Keratinocyte (primary cell): ENCODE measurements at regions not wholly inside any gene's neighbourhood (a gene's known extent, or its start where the extent isn't known, plus 50 kb on each side); places are given as distances from the start of the nearest gene placed in this dataset.

ENCODE experiments used
- DNase-seq: peaks from one replicate; pipeline ENCODE4 v3.0.0-alpha.2; 2011; ENCODE audit warnings: low read depth, missing footprints, low spot score
- FAIRE-seq: peaks from 2 replicates; lab custom pipeline; 2011; peaks lifted over from hg19 to GRCh38; lab: Jason Lieb, UNC
- H2AFZ ChIP-seq: 2 replicates; pipeline ENCODE4 v1.6.0; 2012; ENCODE audit warnings: low read length, control low read depth, inconsistent platforms; ENCODE audit not compliant: control insufficient read depth
- H3K27ac ChIP-seq: 2 replicates; pipeline ENCODE4 v1.5.1; 2011; ENCODE audit warnings: low read length; ENCODE audit not compliant: control insufficient read depth, insufficient read depth
- H3K27me3 ChIP-seq: 3 replicates; pipeline ENCODE4 v1.6.0; 2011; ENCODE audit warnings: low read length; ENCODE audit not compliant: control insufficient read depth, insufficient read depth; ENCODE audit errors: extremely low read depth
- H3K36me3 ChIP-seq, 2 experiments: 2 replicates in 1 of 2; 3 replicates in 1 of 2; pipeline ENCODE4 v1.5.1; 2011; ENCODE audit warnings: low read length in 2 of 2, mild to moderate bottlenecking in 1 of 2; ENCODE audit not compliant: control insufficient read depth in 2 of 2, insufficient read depth in 2 of 2; ENCODE audit errors: extremely low read depth in 1 of 2
- H3K4me1 ChIP-seq: 3 replicates; pipeline ENCODE4 v1.5.1; 2011; ENCODE audit warnings: low read length; ENCODE audit not compliant: control insufficient read depth, insufficient read depth; ENCODE audit errors: extremely low read depth
- H3K4me2 ChIP-seq: 3 replicates; pipeline ENCODE4 v1.6.0; 2011; ENCODE audit warnings: low read depth, low read length; ENCODE audit not compliant: control insufficient read depth, insufficient read depth; ENCODE audit errors: extremely low read depth
- H3K4me3 ChIP-seq, 3 experiments: fragments of 200-600 bp in 1 of 3; sonication (generic) in 1 of 3; 2 replicates in 2 of 3; 3 replicates in 1 of 3; pipeline ENCODE4 v1.5.1; 2011 to 2016; ENCODE audit warnings: low read length in 3 of 3, mild to moderate bottlenecking in 3 of 3, control low read depth in 2 of 3, inconsistent platforms in 1 of 3, low read depth in 1 of 3, mixed read lengths in 1 of 3, mixed run types in 1 of 3, moderate library complexity in 1 of 3; ENCODE audit not compliant: control insufficient read depth in 2 of 3, insufficient read depth in 2 of 3; ENCODE audit errors: extremely low read depth in 1 of 3
- H3K79me2 ChIP-seq: 2 replicates; pipeline ENCODE4 v1.6.0; 2012; ENCODE audit warnings: low read length; ENCODE audit not compliant: control insufficient read depth, insufficient read depth
- H3K9ac ChIP-seq: 3 replicates; pipeline ENCODE4 v1.6.0; 2011; ENCODE audit warnings: low read length; ENCODE audit not compliant: control insufficient read depth, insufficient read depth; ENCODE audit errors: extremely low read depth
- H3K9me1 ChIP-seq: 3 replicates; pipeline ENCODE4 v1.6.0; 2011; ENCODE audit warnings: low read length; ENCODE audit not compliant: control insufficient read depth, insufficient read depth; ENCODE audit errors: extremely low read depth
- H3K9me3 ChIP-seq: 2 replicates; pipeline ENCODE4 v1.5.1; 2012; ENCODE audit warnings: low read depth, low read length; ENCODE audit not compliant: control insufficient read depth
- H4K20me1 ChIP-seq: 3 replicates; pipeline ENCODE4 v1.6.0; 2011; ENCODE audit warnings: low read length; ENCODE audit not compliant: control insufficient read depth, insufficient read depth; ENCODE audit errors: extremely low read depth
- CTCF ChIP-seq, 3 experiments: IDR thresholded peaks in 1 of 3; conservative IDR thresholded peaks in 1 of 3; optimal IDR thresholded peaks in 1 of 3; 2 replicates in 2 of 3; 3 replicates in 1 of 3; pipeline versions ENCODE3 to v1.5.1; 2011; ENCODE audit warnings: low read length in 3 of 3, mild to moderate bottlenecking in 3 of 3, moderate library complexity in 2 of 3, control low read depth in 1 of 3, inconsistent platforms in 1 of 3; ENCODE audit not compliant: insufficient read depth in 2 of 3; ENCODE audit errors: extremely low read depth in 1 of 3
- EZH2 ChIP-seq: IDR thresholded peaks from one replicate; pipeline ENCODE4 v1.6.1; 2012; ENCODE audit warnings: inconsistent platforms, mild to moderate bottlenecking, low read length, moderate library complexity
- dilution Hi-C: fragments of 300-500 bp; cut with MboI; formaldehyde crosslinking; loops from one replicate; pipeline ENCODE4 v1.7.0; 2020; ENCODE audit warnings: low sequenced_read_pairs; ENCODE audit not compliant: extremely low pct_ligation_motif_present

DNA sequence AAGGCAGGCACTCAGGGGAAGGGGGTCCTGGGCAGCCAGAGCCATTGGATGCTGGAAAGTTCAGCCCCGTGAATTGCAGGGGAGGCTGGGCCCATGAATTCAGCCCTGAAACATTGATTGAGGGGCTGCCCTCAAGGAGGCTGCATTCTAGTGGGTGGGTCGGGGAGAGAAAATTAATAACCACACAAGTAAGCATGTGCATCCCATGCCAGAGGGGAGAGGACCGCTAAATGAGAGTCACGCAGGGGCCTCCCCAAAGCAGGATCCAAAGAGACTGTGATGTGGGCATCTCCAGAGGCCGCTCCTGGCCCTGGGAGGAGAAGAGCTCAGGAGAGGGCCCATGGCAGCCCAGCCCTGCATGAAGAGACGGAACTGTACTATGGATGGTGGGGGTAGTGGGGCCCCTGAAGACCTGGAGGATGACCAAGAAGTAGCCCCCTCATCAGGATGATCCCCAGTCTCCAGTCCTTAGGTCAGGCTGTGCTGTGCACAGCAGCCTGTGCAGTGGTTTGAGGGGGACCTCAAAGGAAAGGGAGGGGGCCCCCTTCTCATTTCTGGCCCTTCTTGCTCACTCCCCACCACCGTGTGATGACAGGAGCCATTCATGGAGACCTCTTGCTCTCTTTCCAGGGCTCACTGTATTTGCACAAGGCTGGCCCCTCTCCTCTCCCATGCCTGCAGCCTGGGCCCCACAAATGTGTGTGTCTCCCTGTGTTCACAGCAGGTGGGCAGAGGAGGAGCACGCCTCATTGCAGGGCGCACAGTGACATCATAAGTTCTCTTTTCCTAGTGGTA, 233.6 kb upstream of the IRX1 start:
- Histone ChIP-seq H3K9ac (no peak overlapping the region), H3K27me3 (no peaks in the 10 kb centered on the region), H3K27ac (no peak overlapping the region), H3K4me3 (no peak overlapping the region), H3K4me2 (no peak overlapping the region), H3K9me1 (no peaks in the 10 kb centered on the region), H3K36me3 (no peaks in the 10 kb centered on the region), H4K20me1 (no peaks in the 10 kb centered on the region), H3K9me3 (no peaks in the 10 kb centered on the region), H2AFZ (no peak overlapping the region), H3K4me1 (no peaks in the 10 kb centered on the region), H3K79me2 (no peaks in the 10 kb centered on the region)
- FAIRE-seq, result no peak
- dilution Hi-C loops, result no loop called here
- no peak for DNase-seq
- no peak for TF ChIP-seq EZH2
- no peak for TF ChIP-seq CTCF (optimal IDR thresholded peaks at IDR 0.05 in 1 of 3, IDR thresholded peaks at IDR 0.05 in 1 of 3, conservative IDR thresholded peaks at IDR 0.05 in 1 of 3; ENCODE audit: extremely low read depth in 1 of 3, insufficient read depth in 2 of 3, low read length in 3 of 3)

GRCh38 chr5:3359642-3360041, 236.0 kb upstream of the IRX1 start:
- H3K27ac ChIP-seq, result no peak overlapping the region
- no peak overlapping the region for H3K4me3 ChIP-seq
- FAIRE-seq, result no peak
- H4K20me1 ChIP-seq, result no peaks in the 10 kb centered on the region
- no peak overlapping the region for H3K4me2 ChIP-seq
- no peaks in the 10 kb centered on the region for H3K36me3 ChIP-seq
- no peaks in the 10 kb centered on the region for H3K27me3 ChIP-seq
- TF ChIP-seq EZH2 (no peak), CTCF (optimal IDR thresholded peaks at IDR 0.05 in 1 of 3, IDR thresholded peaks at IDR 0.05 in 1 of 3, conservative IDR thresholded peaks at IDR 0.05 in 1 of 3; ENCODE audit: extremely low read depth in 1 of 3, insufficient read depth in 2 of 3, low read length in 3 of 3) (no peak)
- no peaks in the 10 kb centered on the region for H3K9me1 ChIP-seq
- H3K4me1 ChIP-seq, result no peaks in the 10 kb centered on the region
- H3K9ac ChIP-seq, result no peak overlapping the region
- H2AFZ ChIP-seq, result no peak overlapping the region
- no peak for DNase-seq
- dilution Hi-C loops, result no loop called here
- no peaks in the 10 kb centered on the region for H3K79me2 ChIP-seq
- no peaks in the 10 kb centered on the region for H3K9me3 ChIP-seq
